ENCODE measurements at regions not wholly inside any gene's neighbourhood (a gene's known extent, or its start where the extent isn't known, plus 50 kb on each side); places are given as distances from the start of the nearest gene placed in this dataset.

- in situ Hi-C loops (cut with MboI; ENCODE audit: low pct_unique_long_range_greater_than_20kb, low sequenced_read_pairs, unreplicated experiment): no loop called here
- DNase-seq (ENCODE audit: low spot score): no peak
- no peak for TF ChIP-seq CTCF (IDR thresholded peaks at IDR 0.05; ENCODE audit: extremely low read depth, insufficient read depth, missing control alignments)
Observed at GRCh38 chr18:56136105-56136504, 502.3 kb downstream of the TXNL1 start.

GRCh38 chr18:56130481-56130880, 507.9 kb downstream of the TXNL1 start:
- TF ChIP-seq CTCF (IDR thresholded peaks at IDR 0.05; ENCODE audit: extremely low read depth, insufficient read depth, missing control alignments): no peak
- in situ Hi-C loops (cut with MboI; ENCODE audit: low pct_unique_long_range_greater_than_20kb, low sequenced_read_pairs, unreplicated experiment): no loop called here
- no peak for DNase-seq (ENCODE audit: low spot score)

GRCh38 chr18:56128153-56128791, 510.1 kb downstream of the TXNL1 start:
- in situ Hi-C loops (cut with MboI; ENCODE audit: low pct_unique_long_range_greater_than_20kb, low sequenced_read_pairs, unreplicated experiment): no loop called here

GRCh38 chr18:56127322-56128099, 510.9 kb downstream of the TXNL1 start:
- in situ Hi-C loops (cut with MboI; ENCODE audit: low pct_unique_long_range_greater_than_20kb, low sequenced_read_pairs, unreplicated experiment): no loop called here
- DNase-seq (ENCODE audit: low spot score): no peak
- TF ChIP-seq CTCF (IDR thresholded peaks at IDR 0.05; ENCODE audit: extremely low read depth, insufficient read depth, missing control alignments): no peak

More at GRCh38 chr18:56128153-56128791, 510.1 kb downstream of the TXNL1 start:
- no peak for TF ChIP-seq CTCF (IDR thresholded peaks at IDR 0.05; ENCODE audit: extremely low read depth, insufficient read depth, missing control alignments)
- DNase-seq (ENCODE audit: low spot score): no peak

GRCh38 chr18:56124186-56124585, 514.2 kb downstream of the TXNL1 start:
- no peak for TF ChIP-seq CTCF (IDR thresholded peaks at IDR 0.05; ENCODE audit: extremely low read depth, insufficient read depth, missing control alignments)
- DNase-seq (ENCODE audit: low spot score): no peak
- in situ Hi-C loops (cut with MboI; ENCODE audit: low pct_unique_long_range_greater_than_20kb, low sequenced_read_pairs, unreplicated experiment): no loop called here

GRCh38 chr18:56121669-56122068, 516.7 kb downstream of the TXNL1 start:
- DNase-seq (ENCODE audit: low spot score): no peak
- TF ChIP-seq CTCF (IDR thresholded peaks at IDR 0.05; ENCODE audit: extremely low read depth, insufficient read depth, missing control alignments): no peak
- in situ Hi-C loops (cut with MboI; ENCODE audit: low pct_unique_long_range_greater_than_20kb, low sequenced_read_pairs, unreplicated experiment): no loop called here
